ENCODE measurements at regions not wholly inside any gene's neighbourhood (a gene's known extent, or its start where the extent isn't known, plus 50 kb on each side); places are given as distances from the start of the nearest gene placed in this dataset.
A peak's percentile ranks its signal among the peaks of the same experiment; 100 is the strongest.

DNA sequence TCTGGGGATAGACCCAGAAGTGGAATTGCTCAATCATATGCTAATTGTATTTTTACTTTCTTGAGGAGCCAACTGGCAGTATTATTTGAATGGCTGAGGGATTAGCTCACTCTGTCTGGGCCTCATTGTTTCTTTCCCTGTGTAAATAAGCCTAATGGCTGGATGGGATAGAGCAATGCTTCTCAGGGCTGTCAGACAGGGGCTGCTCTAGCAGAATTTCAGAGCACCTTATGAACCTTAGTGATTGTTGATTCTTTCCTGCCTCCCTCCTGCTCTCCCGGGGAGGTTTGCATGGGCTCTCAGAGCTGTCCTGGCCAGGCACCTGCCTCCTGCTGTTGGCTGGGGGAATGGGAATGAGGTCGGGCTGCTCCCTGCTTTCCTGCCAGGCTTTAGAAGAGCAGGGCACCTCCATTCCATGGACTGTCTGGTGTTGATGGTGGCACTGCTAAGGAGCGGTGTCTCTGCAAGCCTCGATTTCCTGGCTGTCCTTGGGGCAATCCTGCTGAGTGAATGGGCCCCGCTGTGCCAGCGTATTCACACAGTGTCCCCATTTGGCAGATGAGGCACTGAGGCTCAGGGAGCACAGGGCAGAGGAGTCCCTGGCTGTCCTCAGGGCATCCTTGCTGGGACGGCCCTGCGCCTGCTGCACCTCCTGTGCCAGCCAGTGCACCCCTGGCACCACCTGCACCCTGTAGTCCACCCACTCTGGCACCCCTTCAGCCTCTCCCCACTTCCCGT, 468.2 kb upstream of the HS6ST1 start:
- WGBS = 75% methylated on average over 9 of the region's 9 CpGs

DNA sequence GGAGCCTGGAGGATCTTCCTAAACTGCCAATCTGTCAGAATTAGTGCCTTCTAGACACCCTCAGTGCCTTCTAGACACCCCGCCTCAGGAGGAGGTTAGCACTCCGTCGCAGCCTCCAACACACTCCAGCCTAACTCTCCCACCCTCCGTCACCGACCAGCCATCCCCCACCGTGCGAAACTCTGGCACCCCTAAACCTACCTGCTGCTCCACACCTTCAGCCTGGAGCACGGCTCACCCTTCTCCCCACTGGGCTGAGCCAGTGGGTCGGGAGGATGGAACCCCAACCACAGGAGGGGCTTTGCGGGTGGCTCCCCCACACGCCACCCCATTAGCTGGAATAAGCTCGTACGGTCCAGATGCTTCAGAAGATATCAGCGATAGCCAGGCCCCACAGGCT, 468.9 kb upstream of the HS6ST1 start:
- H3K4me1 ChIP-seq (ENCODE audit: control insufficient read depth in 4 of 4, insufficient read depth in 4 of 4, low read length in 3 of 4) = no peaks in the 10 kb centered on the region
- H3K36me3 ChIP-seq (ENCODE audit: control insufficient read depth in 4 of 4, insufficient read depth in 3 of 4, low read depth in 1 of 4, low read length in 3 of 4) = no peaks in the 10 kb centered on the region
- H3K27ac ChIP-seq (ENCODE audit: low read depth in 1 of 2, low read length in 2 of 2) = no peak overlapping the region
- H3K9me3 ChIP-seq (ENCODE audit: control insufficient read depth in 4 of 4, low read length in 3 of 4) = no peaks in the 10 kb centered on the region
- peak; percentile 6 for DNase-seq (ENCODE audit: low spot score)
- no peaks in the 10 kb centered on the region for H3K27me3 ChIP-seq (ENCODE audit: control insufficient read depth in 4 of 4, insufficient read depth in 4 of 4, low read length in 3 of 4)
- H3K4me3 ChIP-seq (ENCODE audit: low read depth in 1 of 3, low read length in 3 of 3) = no peak overlapping the region
- 89% methylated on average over 14 of the region's 14 CpGs for WGBS
- no peak overlapping the region for H3K9ac ChIP-seq (ENCODE audit: low read depth in 1 of 2, low read length in 2 of 2)
- TF ChIP-seq GABPA (IDR thresholded peaks at IDR 0.05 in 1 of 2, conservative IDR thresholded peaks at IDR 0.05 in 1 of 2) (no peak), RXRA (IDR thresholded peaks at IDR 0.05) (no peak), HNF4A (conservative IDR thresholded peaks at IDR 0.05) (no peak), NR2F2 (IDR thresholded peaks at IDR 0.05) (no peak), TAF1 (conservative IDR thresholded peaks at IDR 0.05) (no peak), FOXA2 (IDR thresholded peaks at IDR 0.05) (no peak), FOXA1 (IDR thresholded peaks at IDR 0.05) (no peak), YY1 (IDR thresholded peaks at IDR 0.05) (no peak), HNF4G (IDR thresholded peaks at IDR 0.05) (no peak), JUND (IDR thresholded peaks at IDR 0.05) (no peak)
- TF ChIP-seq, protein P1, sequence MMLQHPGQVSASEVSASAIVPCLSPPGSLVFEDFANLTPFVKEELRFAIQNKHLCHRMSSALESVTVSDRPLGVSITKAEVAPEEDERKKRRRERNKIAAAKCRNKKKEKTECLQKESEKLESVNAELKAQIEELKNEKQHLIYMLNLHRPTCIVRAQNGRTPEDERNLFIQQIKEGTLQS (IDR thresholded peaks at IDR 0.05) = no peak
- TF ChIP-seq, protein P2, sequence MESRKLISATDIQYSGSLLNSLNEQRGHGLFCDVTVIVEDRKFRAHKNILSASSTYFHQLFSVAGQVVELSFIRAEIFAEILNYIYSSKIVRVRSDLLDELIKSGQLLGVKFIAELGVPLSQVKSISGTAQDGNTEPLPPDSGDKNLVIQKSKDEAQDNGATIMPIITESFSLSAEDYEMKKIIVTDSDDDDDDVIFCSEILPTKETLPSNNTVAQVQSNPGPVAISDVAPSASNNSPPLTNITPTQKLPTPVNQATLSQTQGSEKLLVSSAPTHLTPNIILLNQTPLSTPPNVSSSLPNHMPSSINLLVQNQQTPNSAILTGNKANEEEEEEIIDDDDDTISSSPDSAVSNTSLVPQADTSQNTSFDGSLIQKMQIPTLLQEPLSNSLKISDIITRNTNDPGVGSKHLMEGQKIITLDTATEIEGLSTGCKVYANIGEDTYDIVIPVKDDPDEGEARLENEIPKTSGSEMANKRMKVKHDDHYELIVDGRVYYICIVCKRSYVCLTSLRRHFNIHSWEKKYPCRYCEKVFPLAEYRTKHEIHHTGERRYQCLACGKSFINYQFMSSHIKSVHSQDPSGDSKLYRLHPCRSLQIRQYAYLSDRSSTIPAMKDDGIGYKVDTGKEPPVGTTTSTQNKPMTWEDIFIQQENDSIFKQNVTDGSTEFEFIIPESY (IDR thresholded peaks at IDR 0.05) = no peak
- TF ChIP-seq, protein P3, sequence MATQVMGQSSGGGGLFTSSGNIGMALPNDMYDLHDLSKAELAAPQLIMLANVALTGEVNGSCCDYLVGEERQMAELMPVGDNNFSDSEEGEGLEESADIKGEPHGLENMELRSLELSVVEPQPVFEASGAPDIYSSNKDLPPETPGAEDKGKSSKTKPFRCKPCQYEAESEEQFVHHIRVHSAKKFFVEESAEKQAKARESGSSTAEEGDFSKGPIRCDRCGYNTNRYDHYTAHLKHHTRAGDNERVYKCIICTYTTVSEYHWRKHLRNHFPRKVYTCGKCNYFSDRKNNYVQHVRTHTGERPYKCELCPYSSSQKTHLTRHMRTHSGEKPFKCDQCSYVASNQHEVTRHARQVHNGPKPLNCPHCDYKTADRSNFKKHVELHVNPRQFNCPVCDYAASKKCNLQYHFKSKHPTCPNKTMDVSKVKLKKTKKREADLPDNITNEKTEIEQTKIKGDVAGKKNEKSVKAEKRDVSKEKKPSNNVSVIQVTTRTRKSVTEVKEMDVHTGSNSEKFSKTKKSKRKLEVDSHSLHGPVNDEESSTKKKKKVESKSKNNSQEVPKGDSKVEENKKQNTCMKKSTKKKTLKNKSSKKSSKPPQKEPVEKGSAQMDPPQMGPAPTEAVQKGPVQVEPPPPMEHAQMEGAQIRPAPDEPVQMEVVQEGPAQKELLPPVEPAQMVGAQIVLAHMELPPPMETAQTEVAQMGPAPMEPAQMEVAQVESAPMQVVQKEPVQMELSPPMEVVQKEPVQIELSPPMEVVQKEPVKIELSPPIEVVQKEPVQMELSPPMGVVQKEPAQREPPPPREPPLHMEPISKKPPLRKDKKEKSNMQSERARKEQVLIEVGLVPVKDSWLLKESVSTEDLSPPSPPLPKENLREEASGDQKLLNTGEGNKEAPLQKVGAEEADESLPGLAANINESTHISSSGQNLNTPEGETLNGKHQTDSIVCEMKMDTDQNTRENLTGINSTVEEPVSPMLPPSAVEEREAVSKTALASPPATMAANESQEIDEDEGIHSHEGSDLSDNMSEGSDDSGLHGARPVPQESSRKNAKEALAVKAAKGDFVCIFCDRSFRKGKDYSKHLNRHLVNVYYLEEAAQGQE (IDR thresholded peaks at IDR 0.05) = no peak

More for the DNA sequence above, 468.2 kb upstream of the HS6ST1 start:
- Histone ChIP-seq H3K27me3 (ENCODE audit: control insufficient read depth in 4 of 4, insufficient read depth in 4 of 4, low read length in 3 of 4) (no peaks in the 10 kb centered on the region), H3K9ac (ENCODE audit: low read depth in 1 of 2, low read length in 2 of 2) (no peak overlapping the region), H3K36me3 (ENCODE audit: control insufficient read depth in 4 of 4, insufficient read depth in 3 of 4, low read depth in 1 of 4, low read length in 3 of 4) (no peaks in the 10 kb centered on the region), H3K27ac (ENCODE audit: low read depth in 1 of 2, low read length in 2 of 2) (no peak overlapping the region), H3K4me3 (ENCODE audit: low read depth in 1 of 3, low read length in 3 of 3) (no peak overlapping the region), H3K9me3 (ENCODE audit: control insufficient read depth in 4 of 4, low read length in 3 of 4) (no peaks in the 10 kb centered on the region), H3K4me1 (ENCODE audit: control insufficient read depth in 4 of 4, insufficient read depth in 4 of 4, low read length in 3 of 4) (no peaks in the 10 kb centered on the region)
- DNase-seq (ENCODE audit: low spot score) = peak; percentile 30
- TF ChIP-seq HNF4G (IDR thresholded peaks at IDR 0.05) (no peak), JUND (IDR thresholded peaks at IDR 0.05) (no peak), EGR1 (IDR thresholded peaks at IDR 0.05; ENCODE audit: low read depth in 2 of 2) (no peak), FOXA1 (IDR thresholded peaks at IDR 0.05) (no peak)
- TF ChIP-seq, protein P2 (IDR thresholded peaks at IDR 0.05) = no peak

Measured in liver (tissue), 7 donors.